Mucosa of descending colon (tissue), 3 donors: ENCODE measurements at regions not wholly inside any gene's neighbourhood (a gene's known extent, or its start where the extent isn't known, plus 50 kb on each side); places are given as distances from the start of the nearest gene placed in this dataset.
A peak's percentile ranks its signal among the peaks of the same experiment; 100 is the strongest.

Experiments used
- ATAC-seq: fragments of 200-7000 bp; cut with Tn5 transposase; one replicate; pipeline ENCODE4 v1.9.1; 2020; ENCODE audit warnings: mild to moderate bottlenecking, moderate library complexity
- DNase-seq, 3 donors: peaks; one replicate each; pipeline ENCODE4 v3.0.0-alpha.2; 2020
- H3K36me3 ChIP-seq: fragments of 200-600 bp; one replicate; pipeline ENCODE4 v1.8.0; 2021; ENCODE audit warnings: low read depth, mild to moderate bottlenecking
- H3K4me1 ChIP-seq: fragments of 200-600 bp; one replicate; pipeline ENCODE4 v1.8.0; 2021; ENCODE audit warnings: low read depth, mild to moderate bottlenecking
- H3K4me3 ChIP-seq: fragments of 200-600 bp; one replicate; pipeline ENCODE4 v1.8.0; 2021; ENCODE audit warnings: mild to moderate bottlenecking
- H3K9me3 ChIP-seq: fragments of 200-600 bp; one replicate; pipeline ENCODE4 v1.8.0; 2021; ENCODE audit warnings: mild to moderate bottlenecking
- intact Hi-C, 2 donors: fragments of 100-400 bp; cut with DNase I in 1 of 2; cut with micrococcal nuclease in 1 of 2; formaldehyde crosslinking; loops; one replicate each; pipeline versions ENCODE4 v1.11.0 to v1.11.1; 2022; cut with DNase I, micrococcal nuclease
- TF ChIP-seq, protein P1 (sequence below): fragments of 200-600 bp; IDR thresholded peaks from one replicate; pipeline ENCODE4 v1.8.0; 2022; ENCODE audit warnings: antibody characterized with exemption, mild to moderate bottlenecking
- donor health status: DM: no; HTN: no; CAD: no; lungs with moderate emphysema.
- donor health status: DM: no; HTN: no; CAD: no.
- donor health status: DM: no; HTN: yes; CAD: no.

DNA sequence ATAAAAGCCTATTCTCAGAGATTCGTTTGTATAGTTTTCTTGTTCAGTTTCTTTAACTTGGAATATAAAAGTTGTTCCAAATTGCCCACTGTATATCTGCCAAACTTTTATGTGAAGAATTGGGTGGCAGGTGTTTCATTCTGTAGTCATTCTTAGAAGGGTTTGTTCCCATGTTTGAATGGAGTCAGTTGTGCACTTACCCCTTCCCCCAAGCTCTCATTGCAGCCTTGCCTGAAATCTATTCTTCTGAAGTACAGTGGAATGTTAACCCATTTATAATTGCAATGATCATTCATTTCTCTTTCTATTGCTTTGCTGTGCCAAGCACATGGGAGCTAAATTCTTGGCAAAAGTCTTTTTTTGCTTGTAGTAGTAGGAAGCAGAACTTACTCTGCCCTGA is 375.3 kb upstream of the C1orf87 start:
- TF ChIP-seq, protein P1, sequence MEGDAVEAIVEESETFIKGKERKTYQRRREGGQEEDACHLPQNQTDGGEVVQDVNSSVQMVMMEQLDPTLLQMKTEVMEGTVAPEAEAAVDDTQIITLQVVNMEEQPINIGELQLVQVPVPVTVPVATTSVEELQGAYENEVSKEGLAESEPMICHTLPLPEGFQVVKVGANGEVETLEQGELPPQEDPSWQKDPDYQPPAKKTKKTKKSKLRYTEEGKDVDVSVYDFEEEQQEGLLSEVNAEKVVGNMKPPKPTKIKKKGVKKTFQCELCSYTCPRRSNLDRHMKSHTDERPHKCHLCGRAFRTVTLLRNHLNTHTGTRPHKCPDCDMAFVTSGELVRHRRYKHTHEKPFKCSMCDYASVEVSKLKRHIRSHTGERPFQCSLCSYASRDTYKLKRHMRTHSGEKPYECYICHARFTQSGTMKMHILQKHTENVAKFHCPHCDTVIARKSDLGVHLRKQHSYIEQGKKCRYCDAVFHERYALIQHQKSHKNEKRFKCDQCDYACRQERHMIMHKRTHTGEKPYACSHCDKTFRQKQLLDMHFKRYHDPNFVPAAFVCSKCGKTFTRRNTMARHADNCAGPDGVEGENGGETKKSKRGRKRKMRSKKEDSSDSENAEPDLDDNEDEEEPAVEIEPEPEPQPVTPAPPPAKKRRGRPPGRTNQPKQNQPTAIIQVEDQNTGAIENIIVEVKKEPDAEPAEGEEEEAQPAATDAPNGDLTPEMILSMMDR, result no peak
- no peak for DNase-seq
- H3K4me3 ChIP-seq, result no peak overlapping the region
- peak; percentile 56 for ATAC-seq
- no peaks in the 10 kb centered on the region for H3K36me3 ChIP-seq
- H3K9me3 ChIP-seq, result no peaks in the 10 kb centered on the region
- intact Hi-C loops, result no loop called here
- H3K4me1 ChIP-seq, result no peaks in the 10 kb centered on the region

DNA sequence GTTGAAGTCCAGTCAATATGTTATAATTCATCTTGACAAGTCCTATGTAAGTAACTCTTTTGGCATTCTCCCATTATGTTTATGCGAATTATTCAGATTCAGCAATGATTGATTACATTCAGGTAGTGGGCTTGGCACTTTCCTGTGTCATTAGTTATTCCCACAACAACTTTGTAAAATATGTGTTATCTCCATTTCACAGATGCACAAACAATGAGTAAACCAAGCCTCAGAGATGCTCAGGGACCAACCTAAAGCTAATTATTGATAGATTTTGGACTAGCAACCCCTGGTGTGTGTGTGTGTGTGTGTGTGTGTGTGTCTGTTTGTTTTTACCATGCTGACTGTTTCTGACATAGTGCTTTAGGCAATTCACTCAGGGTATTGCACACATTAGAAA is 371.1 kb upstream of the C1orf87 start:
- no peak for ATAC-seq
- TF ChIP-seq, protein P1, result no peak

DNA sequence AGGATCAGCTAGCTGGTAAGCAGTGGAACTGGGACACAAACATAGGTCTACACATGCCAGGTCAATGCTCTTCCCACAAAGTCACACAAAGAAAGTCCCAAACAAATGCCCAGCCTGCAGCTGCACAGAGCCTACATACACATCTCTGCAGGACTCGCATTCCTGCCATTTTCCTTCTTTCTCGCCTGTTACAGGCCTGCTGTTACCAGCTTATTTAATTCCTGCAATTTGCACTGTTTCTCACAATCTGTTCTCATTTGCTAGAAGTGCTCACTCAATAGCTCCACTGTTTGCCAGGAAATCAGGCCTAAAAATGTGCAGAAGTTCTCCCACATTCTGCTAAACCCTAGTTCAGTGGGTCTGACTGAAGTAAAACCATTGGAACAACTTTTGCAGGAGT is 362.6 kb upstream of the C1orf87 start:
- Histone ChIP-seq H3K36me3 (no peaks in the 10 kb centered on the region), H3K9me3 (no peaks in the 10 kb centered on the region), H3K4me3 (no peak overlapping the region), H3K4me1 (no peaks in the 10 kb centered on the region)
- intact Hi-C loops, result no loop called here
- no peak for DNase-seq
- ATAC-seq, result no peak
- TF ChIP-seq, protein P1, result no peak

More for the DNA sequence above, 371.1 kb upstream of the C1orf87 start:
- intact Hi-C loops, result no loop called here
- Histone ChIP-seq H3K9me3 (no peaks in the 10 kb centered on the region), H3K36me3 (no peaks in the 10 kb centered on the region), H3K4me3 (no peak overlapping the region), H3K4me1 (no peaks in the 10 kb centered on the region)
- no peak for DNase-seq

DNA sequence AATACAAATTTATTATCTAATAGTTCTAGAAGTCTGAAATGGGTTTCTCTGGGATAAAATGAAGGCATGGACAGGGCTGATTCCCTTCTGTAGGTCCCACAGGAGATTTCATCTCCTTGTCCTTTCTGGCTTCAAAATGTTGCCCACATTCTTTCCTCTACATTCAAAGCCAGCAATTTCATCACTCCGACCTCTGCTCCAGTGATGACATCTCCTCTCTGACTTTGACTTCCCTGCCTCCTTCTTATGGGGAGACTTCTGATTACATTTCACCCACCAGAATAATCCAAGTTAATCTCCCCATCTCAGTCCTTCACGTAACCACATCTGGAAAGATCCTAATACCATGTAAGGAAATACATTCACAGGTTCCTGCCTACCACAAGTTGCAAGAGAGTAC is 358.0 kb upstream of the C1orf87 start:
- Histone ChIP-seq H3K9me3 (no peaks in the 10 kb centered on the region), H3K4me1 (no peaks in the 10 kb centered on the region), H3K36me3 (no peaks in the 10 kb centered on the region), H3K4me3 (no peak overlapping the region)
- ATAC-seq (no peak), DNase-seq (no peak)
- intact Hi-C loops, result no loop called here
- TF ChIP-seq, protein P1, result no peak

DNA sequence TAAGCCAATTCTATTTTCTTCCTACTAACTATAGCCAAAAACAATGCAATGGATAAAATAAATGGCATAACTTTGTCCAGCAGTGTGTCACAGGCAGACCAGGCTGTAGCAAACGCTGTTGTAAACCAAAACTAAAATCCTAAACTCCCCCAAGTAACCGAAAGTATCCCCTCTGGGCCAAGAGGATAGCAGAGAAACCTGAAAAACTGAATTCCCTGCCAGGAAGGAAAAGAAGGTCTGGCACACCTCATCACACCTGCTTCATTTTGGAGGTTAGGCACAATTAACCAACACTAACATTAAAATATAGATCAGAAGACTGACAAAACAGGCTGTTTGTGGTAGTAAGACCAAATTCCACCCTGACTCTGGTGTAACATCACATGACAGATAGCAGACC is 356.8 kb upstream of the C1orf87 start:
- ATAC-seq (no peak), DNase-seq (no peak)
- intact Hi-C loops, result no loop called here
- H3K36me3 ChIP-seq, result no peaks in the 10 kb centered on the region
- TF ChIP-seq, protein P1, result no peak
- H3K4me3 ChIP-seq, result no peak overlapping the region
- no peaks in the 10 kb centered on the region for H3K9me3 ChIP-seq
- no peaks in the 10 kb centered on the region for H3K4me1 ChIP-seq

DNA sequence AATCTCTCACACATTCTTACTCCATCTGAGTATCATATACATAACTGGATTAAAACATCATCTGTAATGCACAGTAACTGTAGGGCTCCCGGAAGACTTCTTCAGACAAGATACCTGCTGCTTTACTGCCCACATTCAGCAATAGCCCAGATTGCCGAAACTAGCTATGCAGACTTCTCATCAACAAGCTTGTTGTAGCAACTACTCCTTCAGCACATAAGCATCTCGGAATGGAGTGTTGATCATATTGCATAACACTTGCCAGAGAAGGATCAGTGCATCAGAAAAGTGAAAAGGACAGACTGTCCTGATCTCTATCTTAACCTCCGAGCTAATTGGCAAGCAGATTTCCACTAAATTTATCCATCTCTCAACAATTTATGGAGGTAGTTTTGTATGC is 354.6 kb upstream of the C1orf87 start:
- Histone ChIP-seq H3K9me3 (no peaks in the 10 kb centered on the region), H3K4me1 (no peaks in the 10 kb centered on the region), H3K36me3 (no peaks in the 10 kb centered on the region), H3K4me3 (no peak overlapping the region)
- DNase-seq (no peak), ATAC-seq (no peak)
- intact Hi-C loops, result no loop called here
- TF ChIP-seq, protein P1, result no peak
